GM04504 (cell line): ENCODE measurements at regions not wholly inside any gene's neighbourhood (a gene's known extent, or its start where the extent isn't known, plus 50 kb on each side); places are given as distances from the start of the nearest gene placed in this dataset.

Experiments
- DNase-seq: peaks from one replicate; pipeline ENCODE4 v3.0.0-alpha.2; 2012; ENCODE audit warnings: low read depth

GRCh38 chr22:49025791-49026493 is 801.7 kb downstream of the BRD1 start:
- DNase-seq, result no peak

- DNase-seq, result no peak
Observed at GRCh38 chr22:49024775-49025440, 802.8 kb downstream of the BRD1 start.

- DNase-seq, result no peak
Observed at GRCh38 chr22:49023879-49024774, 803.5 kb downstream of the BRD1 start.

DNA sequence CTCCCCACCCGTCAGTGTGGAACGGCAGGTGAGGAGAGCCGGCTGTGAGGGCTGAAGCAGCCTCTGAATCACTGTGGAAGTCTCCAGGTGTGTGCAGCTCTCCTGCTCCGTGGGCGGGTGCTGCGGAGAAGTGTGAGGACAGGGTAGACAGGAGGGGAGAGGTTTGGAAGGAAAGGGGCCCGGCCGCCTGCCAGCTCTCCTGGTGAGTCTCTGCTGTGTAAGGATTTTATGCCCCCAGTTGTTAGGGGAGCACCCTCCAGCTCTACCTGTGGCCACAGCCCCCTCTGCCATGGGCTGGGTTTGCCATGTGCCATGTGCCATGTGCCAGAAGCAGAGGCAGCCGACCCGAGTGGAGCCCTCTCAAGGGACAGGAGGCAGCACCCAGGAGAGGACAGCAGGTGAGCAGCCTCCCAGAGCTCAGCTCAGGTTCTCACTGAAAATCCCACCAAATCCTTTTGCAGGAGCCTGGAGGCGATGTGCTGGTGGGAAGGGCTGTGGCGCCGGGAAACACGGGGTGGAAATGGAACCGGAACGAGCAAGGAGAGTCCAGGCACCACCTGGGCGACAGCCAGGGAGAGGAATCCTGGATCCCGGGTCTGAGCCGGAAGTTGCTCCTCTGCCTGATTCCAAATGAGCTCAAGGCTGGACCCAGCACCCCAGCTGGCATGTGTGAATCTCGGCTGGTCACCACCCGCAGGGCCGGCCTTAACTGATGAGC is 804.4 kb downstream of the BRD1 start:
- DNase-seq, result no peak

DNA sequence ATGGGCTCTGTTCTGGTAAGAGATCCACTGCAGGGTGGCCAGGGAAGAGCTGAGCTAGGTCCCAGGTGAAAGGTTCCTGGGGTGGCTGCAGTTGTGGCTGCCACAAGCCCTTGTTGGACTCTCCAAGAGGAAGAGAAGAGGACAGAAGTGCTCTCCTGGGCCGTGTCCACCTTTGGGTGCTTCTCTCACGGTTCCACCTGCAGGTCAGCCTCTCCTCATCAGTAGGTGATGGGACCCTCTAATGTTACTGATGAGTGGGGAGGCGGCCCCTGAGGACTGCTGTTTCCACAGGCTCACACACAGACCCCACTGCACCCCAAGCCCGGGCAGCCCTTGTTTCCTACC is 804.9 kb downstream of the BRD1 start:
- no peak for DNase-seq

DNA sequence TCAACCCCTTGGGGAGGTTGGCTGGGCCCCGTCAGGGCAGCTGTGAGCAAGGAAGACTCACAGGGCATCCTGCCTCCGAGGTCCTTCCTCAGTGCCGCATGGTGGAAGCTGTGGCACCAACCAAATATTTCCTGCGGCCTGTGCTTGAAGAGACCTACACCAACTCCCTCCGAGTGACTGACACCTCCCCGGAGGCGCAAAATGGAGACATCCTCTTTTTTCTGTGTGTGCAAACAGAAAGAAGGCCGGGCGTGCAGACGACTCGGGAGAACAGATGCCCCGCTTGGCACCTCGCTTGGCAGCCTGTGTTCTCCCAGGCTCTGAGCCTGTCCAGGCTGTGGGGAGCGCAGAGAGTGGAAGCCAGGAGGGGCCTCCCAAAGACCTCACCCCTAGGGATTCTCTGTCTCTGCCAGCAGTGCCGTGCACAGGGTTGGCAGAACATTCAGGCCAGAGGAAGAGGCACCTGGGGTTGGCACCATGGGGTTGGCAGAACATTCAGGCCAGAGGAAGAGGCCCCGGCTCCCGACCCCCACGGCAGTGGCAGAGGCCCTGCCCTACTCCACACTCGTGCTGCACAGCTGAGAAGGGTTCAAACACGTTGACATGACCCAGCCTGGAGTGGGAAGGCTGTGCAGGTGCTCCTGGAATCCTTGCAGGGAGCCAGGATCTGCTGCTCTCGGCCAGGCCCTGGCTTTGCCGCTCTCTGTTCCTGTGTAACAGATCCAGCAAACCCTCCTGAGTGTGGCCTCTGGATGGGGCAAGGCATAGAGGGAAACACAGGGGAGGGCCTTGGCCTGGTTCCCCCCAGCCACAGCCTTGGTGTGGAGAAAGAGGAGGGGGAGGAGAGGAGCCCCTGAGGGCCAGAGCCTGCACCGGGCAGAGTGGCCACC is 805.5 kb downstream of the BRD1 start:
- no peak for DNase-seq

DNA sequence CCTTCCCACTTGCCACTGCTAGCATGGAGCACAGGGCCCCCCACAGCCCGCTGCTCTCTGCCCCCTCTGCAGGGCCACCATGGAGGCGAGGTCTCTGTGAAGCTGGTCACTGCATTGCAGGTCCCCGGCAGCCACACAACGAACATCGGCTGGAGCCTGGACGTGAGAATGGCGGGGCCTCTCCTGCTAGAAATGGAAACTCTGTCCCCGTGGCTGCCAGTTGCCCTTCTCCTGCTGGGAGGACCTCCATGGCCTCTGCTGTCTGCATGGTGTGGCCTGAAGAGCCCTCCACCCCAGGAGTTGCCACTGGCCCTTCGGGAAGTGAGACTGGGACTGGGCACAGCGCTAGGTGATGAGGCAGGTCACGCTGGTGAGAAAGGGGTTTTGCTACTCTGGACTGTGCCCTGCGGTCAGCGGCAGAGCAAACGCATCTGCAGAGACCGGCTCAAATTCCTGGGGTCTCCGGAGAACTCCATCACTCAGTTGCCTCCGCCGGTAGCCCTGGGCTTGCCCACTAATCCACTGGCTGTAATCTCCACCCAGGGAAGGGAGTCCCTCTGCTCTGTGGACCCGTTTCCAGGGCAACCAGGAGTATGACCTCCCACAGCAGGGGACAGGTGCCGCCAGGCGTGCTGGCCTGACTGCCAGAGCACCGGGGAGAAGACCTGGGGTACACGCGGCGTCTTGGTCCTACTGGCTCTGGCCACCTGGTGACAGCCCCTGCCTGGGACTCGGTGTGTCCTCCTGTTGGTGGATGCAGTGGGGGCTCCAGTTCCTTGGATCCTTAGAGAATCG is 806.3 kb downstream of the BRD1 start:
- no peak for DNase-seq

GRCh38 chr22:49019737-49020713 is 807.6 kb downstream of the BRD1 start:
- DNase-seq, result no peak

DNA sequence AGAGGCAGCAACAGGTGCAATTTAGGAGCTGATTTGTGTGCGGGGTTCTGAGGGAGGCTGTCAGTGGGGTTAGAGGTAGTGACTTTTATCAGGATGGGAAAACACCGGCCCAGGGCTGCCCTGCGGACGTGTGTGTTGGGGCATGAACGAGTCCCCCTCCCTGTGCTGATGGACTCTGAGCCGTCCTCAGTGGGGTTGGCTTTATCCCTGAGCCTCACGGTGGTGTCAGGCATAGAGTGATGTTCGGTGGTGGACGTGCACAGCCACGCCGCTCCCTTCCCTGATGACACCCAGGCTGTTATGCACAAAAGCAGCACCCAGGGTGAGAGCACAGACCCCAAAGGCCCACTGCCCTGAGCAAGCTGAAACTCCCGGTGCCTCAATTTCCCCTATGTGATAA is 809.1 kb downstream of the BRD1 start:
- DNase-seq, result no peak

- DNase-seq, result no peak
Observed at GRCh38 chr22:49017482-49018329, 810.0 kb downstream of the BRD1 start.

DNA sequence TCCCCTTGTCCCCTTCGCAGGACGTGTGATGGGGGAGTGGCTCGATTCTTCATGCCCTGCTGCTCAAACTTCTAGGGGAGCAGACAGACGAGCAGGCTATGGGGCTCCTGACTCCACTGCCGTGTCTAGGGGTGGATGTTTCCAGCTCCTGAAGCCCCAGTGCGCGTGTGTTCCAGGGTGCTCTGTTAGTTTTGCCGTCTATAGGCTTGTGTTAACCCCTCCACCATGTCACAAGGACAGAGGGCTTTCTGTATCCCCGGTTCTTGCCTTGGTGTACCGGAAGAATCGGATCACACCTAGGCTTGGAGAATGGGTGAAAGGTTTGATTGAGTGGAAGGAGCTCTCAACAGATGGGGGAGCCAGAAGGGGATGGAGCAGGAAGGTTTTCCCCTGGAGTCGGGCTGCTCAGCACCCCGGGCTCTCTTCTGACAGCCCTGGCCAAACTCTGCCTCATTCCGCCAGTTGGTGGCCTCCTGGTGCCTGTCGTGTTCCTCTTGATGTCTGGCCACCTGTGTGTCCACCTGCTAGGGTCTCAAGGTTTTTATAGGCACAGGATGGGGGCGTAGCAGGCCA is 810.7 kb downstream of the BRD1 start:
- no peak for DNase-seq

DNA sequence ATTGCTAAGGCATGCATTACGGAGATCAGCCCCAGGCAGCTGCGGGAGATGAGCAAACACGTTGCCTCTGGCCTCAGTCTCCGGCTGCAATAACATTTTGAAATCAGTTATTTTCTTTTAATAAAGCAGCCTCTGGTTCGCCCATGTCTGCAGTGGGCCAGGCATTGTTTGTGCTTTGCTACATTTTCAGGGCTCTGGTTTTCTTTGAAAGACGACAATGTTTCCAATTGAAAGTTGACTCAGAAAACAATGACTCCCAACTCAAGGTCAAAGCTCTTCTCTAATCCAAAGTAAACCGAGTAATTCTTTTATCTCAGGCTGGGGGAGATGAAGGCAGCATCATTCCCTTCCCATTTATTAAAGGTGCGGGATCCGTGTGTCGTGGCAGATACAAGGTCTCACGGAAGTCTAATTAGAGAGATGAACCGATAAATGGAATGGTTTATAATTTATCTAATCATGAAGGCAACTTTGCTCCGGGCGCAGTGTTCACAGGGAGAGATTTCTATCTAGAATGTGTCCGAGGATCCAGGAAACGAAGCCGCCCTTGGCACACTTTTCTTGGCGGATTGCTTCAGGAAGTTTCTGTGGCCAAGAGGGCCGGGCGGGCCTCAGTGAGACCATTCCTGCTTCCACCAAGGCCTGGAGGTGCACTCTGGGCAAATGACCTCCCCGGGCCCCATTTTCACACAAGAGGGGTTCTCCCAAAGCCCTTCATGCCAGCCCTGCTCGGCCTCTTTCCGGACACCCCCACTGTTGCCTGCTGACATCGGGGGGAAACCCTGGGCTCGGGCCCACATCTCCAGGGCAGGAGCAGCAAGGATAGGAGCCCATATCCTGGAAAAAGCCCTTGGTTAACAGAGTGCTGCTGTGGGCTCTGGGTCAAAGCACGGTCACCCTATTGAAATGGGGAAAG is 811.4 kb downstream of the BRD1 start:
- DNase-seq, result no peak

DNA sequence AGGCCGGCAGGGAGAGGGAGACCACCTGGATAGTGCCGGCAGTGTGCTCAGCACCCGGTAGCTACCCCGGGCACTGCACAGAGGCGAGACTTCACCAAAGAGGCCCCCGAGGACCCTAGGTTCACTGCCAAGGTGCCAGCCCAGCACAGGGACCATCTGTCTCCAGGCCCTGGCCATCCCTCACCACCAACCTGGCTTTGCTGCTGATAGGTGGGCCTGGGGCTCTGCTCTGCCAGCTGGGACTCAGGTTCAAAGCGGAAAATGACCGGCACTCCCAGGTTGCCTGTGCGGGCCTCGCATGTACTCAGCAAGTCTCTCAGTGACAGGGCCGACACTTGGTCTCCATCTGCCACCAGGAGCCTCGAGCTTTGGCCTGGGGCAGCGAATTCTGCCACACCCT is 812.2 kb downstream of the BRD1 start:
- no peak for DNase-seq

DNA sequence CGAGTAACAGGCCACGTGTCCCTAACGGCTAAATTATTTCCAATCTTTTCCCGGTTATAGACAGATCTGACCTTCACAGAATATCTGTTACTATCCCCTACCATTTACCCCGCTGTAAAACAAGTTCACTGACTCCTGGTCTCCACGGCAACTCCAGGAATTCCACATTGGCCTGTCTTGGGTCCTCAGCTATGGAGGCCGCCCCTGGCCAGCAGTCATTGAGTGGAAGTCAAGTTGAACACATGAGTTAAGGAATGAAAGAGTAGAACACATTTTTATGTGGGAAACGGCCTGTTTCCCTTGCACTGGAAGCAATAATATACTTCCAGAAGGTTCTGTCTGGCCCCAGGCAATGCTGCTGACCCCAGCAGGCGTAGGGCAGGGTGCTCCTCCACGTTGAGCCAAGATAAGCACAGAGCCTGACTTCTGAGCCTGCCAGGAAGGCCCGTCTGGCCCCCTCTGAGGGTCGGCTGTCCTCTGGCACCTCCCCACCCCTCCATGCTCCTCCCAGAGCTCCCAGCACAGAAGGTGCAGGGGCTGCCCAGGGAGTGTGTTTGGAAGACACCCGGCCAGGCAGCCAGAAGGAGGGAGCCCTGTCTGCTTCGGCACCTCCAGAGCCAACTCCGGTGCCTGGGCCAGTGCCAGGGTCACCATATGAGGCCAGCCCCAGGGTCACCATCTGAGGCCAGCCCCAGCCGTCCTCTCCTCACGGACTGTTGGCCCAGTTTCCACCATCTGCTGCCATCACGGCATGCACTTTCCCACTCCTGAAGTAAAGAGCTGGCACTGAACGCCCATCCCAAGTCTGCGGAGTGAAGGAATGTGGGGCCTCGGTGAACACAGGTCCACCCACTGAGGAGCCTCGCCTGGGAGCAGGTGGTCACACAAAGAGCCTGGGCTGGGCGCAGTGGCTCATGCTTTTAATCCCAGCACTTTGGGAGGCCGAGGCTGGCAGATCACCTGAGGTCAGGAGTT is 813.2 kb downstream of the BRD1 start:
- no peak for DNase-seq

DNA sequence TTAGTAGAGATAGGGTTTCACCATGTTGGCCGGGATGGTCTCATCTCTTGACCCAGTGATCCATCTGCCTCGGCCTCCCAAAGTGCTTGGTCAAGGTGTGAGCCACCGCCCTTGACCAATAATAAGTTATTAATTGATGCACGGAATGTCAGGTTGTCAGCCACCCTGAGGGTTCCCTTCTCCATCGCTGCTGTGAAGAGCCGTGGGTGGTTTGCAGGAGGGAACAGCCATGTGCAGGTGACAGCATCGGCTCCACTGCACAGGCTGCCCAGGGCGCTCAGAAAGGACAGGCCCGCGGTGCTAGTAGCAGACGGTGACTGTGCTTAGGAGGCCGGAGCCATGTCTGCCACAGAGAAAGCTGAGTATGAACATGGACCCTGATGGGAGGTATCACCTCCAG is 814.0 kb downstream of the BRD1 start:
- no peak for DNase-seq
